ENCODE measurements at regions not wholly inside any gene's neighbourhood (a gene's known extent, or its start where the extent isn't known, plus 50 kb on each side); places are given as distances from the start of the nearest gene placed in this dataset.

GRCh38 chr17:77315551-77316190 lies 174.9 kb downstream of the SEC14L1 start:
- BruUV-seq (replicated peaks) = no TSS peak
- no peak overlapping the region for H3K27ac ChIP-seq (ENCODE audit: extremely low read depth, low read depth, low read length)
- ChIA-PET CTCF (ENCODE audit: low intra/inter-chr PET ratio) (no interaction called here), POLR2A (no interaction called here)
- H4K20me1 ChIP-seq (replicated peaks; ENCODE audit: control insufficient read depth, insufficient read depth, low read length) = no peaks in the 10 kb centered on the region
- no peak overlapping the region for H3K4me3 ChIP-seq
- FAIRE-seq (no peak), DNase-seq (ENCODE audit: extremely low read depth in 1 of 4, low spot score in 3 of 4) (no peak), ATAC-seq (no peak)
- H3K27me3 ChIP-seq (ENCODE audit: control insufficient read depth in 2 of 2, insufficient read depth in 2 of 2, low read length in 2 of 2) = peaks cover 0 to 17% of the 10 kb centered on the region in 2 experiments; a peak in 3 of 5 replicates
- peaks cover 8 to 41% of the 10 kb centered on the region in 2 experiments; a peak in 4 of 5 replicates for H3K4me1 ChIP-seq (replicated peaks in 1 of 2; ENCODE audit: control insufficient read depth in 2 of 2, insufficient read depth in 2 of 2, low read length in 2 of 2)
- H3K36me3 ChIP-seq (ENCODE audit: control insufficient read depth, insufficient read depth, low read length) = no peaks in the 10 kb centered on the region
- TF ChIP-seq ARID2 (IDR thresholded peaks at IDR 0.05) (no peak), MECOM (CRISPR knock-in tag; IDR thresholded peaks at IDR 0.05) (no peak), L3MBTL2 (IDR thresholded peaks at IDR 0.05) (no peak), KLF6 (CRISPR knock-in tag; IDR thresholded peaks at IDR 0.05; ENCODE audit: borderline replicate concordance) (no peak), SMARCB1 (IDR thresholded peaks at IDR 0.05; ENCODE audit: insufficient read length, low read depth) (no peak), NCOA1 (IDR thresholded peaks at IDR 0.05; ENCODE audit: low read depth) (no peak), CXXC5 (CRISPR knock-in tag; IDR thresholded peaks at IDR 0.05) (no peak), TEAD1 (CRISPR knock-in tag; IDR thresholded peaks at IDR 0.05) (no peak), GTF2B (IDR thresholded peaks at IDR 0.05; ENCODE audit: extremely low read depth, insufficient read length) (no peak), SMARCA5 (IDR thresholded peaks at IDR 0.05) (no peak), LCOR (CRISPR knock-in tag; IDR thresholded peaks at IDR 0.05) (no peak), ETS1 (conservative IDR thresholded peaks at IDR 0.05; ENCODE audit: control insufficient read depth, low read depth, low read length) (no peak), RBM22 (IDR thresholded peaks at IDR 0.05; ENCODE audit: low read depth, low read length, poor library complexity, severe bottlenecking) (no peak)
- TF ChIP-seq, protein P1, sequence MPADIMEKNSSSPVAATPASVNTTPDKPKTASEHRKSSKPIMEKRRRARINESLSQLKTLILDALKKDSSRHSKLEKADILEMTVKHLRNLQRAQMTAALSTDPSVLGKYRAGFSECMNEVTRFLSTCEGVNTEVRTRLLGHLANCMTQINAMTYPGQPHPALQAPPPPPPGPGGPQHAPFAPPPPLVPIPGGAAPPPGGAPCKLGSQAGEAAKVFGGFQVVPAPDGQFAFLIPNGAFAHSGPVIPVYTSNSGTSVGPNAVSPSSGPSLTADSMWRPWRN (IDR thresholded peaks at IDR 0.05; ENCODE audit: low read depth) = no peak
- in situ Hi-C loops (cut with MboI) (no loop called here), intact Hi-C loops (cut with micrococcal nuclease) (no loop called here)
- H3K9me3 ChIP-seq (replicated peaks; ENCODE audit: control insufficient read depth, insufficient read depth, low read depth, low read length) = no peaks in the 10 kb centered on the region
- H3K4me2 ChIP-seq (ENCODE audit: insufficient read depth, low read length) = no peak overlapping the region
- no peak overlapping the region for H3K9ac ChIP-seq (ENCODE audit: insufficient read depth in 1 of 2, low read depth in 2 of 2, low read length in 2 of 2)
- WGBS (ENCODE audit: insufficient coverage, low coverage, missing lambda C conversion rate) = 63% methylated on average over 13 of the region's 16 CpGs
- peaks cover 13% of the 10 kb centered on the region for H3K79me2 ChIP-seq (ENCODE audit: control insufficient read depth, insufficient read depth, low read length)
- no peaks in the 10 kb centered on the region for H3K9me1 ChIP-seq (ENCODE audit: control insufficient read depth, insufficient read depth, low read length)
- H2AFZ ChIP-seq (ENCODE audit: low read depth, low read length) = 0 out of 2 replicates have a peak overlapping the region, but pooled peaks have one; percentile 35
